Breast epithelium (tissue), 3 donors: ENCODE measurements at regions not wholly inside any gene's neighbourhood (a gene's known extent, or its start where the extent isn't known, plus 50 kb on each side); places are given as distances from the start of the nearest gene placed in this dataset.

ENCODE experiments used
- CTCF ChIP-seq, 3 donors: fragments of 450-650 bp; IDR thresholded peaks; one replicate each; pipeline ENCODE4 v1.5.1; 2016 to 2017; ENCODE audit warnings: antibody characterized with exemption in 3 of 3, mild to moderate bottlenecking in 3 of 3, moderate library complexity in 3 of 3
- POLR2AphosphoS5 ChIP-seq, 3 donors: sonication (generic); formaldehyde crosslinking; IDR thresholded peaks; one replicate each; pipeline ENCODE4 v1.6.1; 2017; ENCODE audit warnings: antibody characterized with exemption in 3 of 3

DNA sequence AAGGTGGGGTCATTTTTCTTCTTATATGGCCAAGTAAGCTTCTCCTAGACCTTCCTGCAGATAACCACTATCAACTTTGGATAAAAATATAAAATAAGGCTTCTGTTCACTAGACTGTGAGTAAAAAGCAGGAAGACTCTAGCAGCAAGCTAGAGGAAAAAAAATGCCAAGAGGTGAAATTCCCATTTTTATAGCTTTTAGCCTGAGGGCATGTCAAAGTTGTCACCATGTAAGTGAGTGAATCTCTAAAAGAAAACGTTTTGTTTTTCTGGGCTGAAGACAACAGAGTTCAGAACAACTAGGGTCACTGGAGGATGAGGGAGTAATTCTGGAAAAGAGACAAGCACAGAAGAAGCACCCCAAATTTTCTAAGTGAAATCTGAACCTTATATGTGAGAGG, 143.9 kb upstream of the DIO3 start:
- TF ChIP-seq CTCF (IDR thresholded peaks at IDR 0.05) = no peak
- no peak for TF ChIP-seq POLR2AphosphoS5 (IDR thresholded peaks at IDR 0.05)
